H1 (cell line): ENCODE measurements at regions not wholly inside any gene's neighbourhood (a gene's known extent, or its start where the extent isn't known, plus 50 kb on each side); places are given as distances from the start of the nearest gene placed in this dataset.

Experiments used
- CTCF ChIA-PET: fragments of 300-600 bp; sonication (Branson Sonifier 250); formaldehyde crosslinking; loops from one replicate; lab custom pipeline; 2021; ENCODE audit not compliant: partially characterized antibody; lab: Charles Lee
- POLR2A ChIA-PET: fragments of 300-600 bp; sonication (Branson Sonifier 250); formaldehyde crosslinking; loops from one replicate; lab custom pipeline; 2021; ENCODE audit warnings: inconsistent platforms; ENCODE audit not compliant: partially characterized antibody; lab: Charles Lee
- DNase-seq, 2 experiments: peaks; one replicate each; pipeline versions ENCODE4 v3.0.0 to v3.0.0-alpha.2; 2010 to 2022; ENCODE audit warnings: low spot score in 2 of 2, low read depth in 1 of 2, mixed read lengths in 1 of 2
- FAIRE-seq: peaks from 2 replicates; lab custom pipeline; 2011; peaks lifted over from hg19 to GRCh38; lab: Jason Lieb, UNC
- H2AFZ ChIP-seq: 2 replicates; pipeline ENCODE4 v1.8.1; 2012; ENCODE audit warnings: low read length, inconsistent platforms
- H2AK5ac ChIP-seq: 2 replicates; pipeline ENCODE4 v1.6.1; 2013; ENCODE audit warnings: low read depth, low read length
- H2BK120ac ChIP-seq: replicated peaks from 2 replicates; pipeline ENCODE3; 2013; ENCODE audit warnings: low read depth, low read length, inconsistent platforms
- H2BK12ac ChIP-seq: 2 replicates; pipeline ENCODE4 v1.6.1; 2013; ENCODE audit warnings: low read depth, low read length
- H2BK15ac ChIP-seq: 2 replicates; pipeline ENCODE4 v1.6.1; 2013; ENCODE audit warnings: low read length
- H2BK20ac ChIP-seq: 2 replicates; pipeline ENCODE4 v1.6.1; 2013; ENCODE audit warnings: low read length
- H2BK5ac ChIP-seq: 2 replicates; pipeline ENCODE4 v1.6.1; 2013; ENCODE audit warnings: low read depth, low read length
- H3K14ac ChIP-seq: 2 replicates; pipeline ENCODE4 v1.6.1; 2013; ENCODE audit warnings: inconsistent platforms; ENCODE audit not compliant: insufficient read length
- H3K18ac ChIP-seq: 2 replicates; pipeline ENCODE4 v1.6.1; 2013; ENCODE audit warnings: low read length; ENCODE audit errors: extremely low read depth
- H3K23ac ChIP-seq: 2 replicates; pipeline ENCODE4 v1.6.1; 2013; ENCODE audit warnings: inconsistent platforms; ENCODE audit not compliant: insufficient read length
- H3K23me2 ChIP-seq: 2 replicates; pipeline ENCODE4 v1.6.1; 2013; ENCODE audit warnings: low read depth, low read length
- H3K27ac ChIP-seq: 2 replicates; pipeline ENCODE4 v1.6.1; 2011; ENCODE audit warnings: low read depth, low read length, inconsistent platforms
- H3K27me3 ChIP-seq, 4 experiments: replicated peaks in 1 of 4; 1 replicate in 1 of 4; 2 replicates in 3 of 4; pipeline versions ENCODE4 v1.6.1 to v1.8.1; 2011 to 2013; ENCODE audit warnings: low read length in 3 of 4, mild to moderate bottlenecking in 3 of 4, inconsistent platforms in 2 of 4, mixed read lengths in 2 of 4, moderate library complexity in 1 of 4; ENCODE audit not compliant: control insufficient read depth in 3 of 4, insufficient read depth in 3 of 4; ENCODE audit errors: extremely low read depth in 1 of 4
- H3K36me3 ChIP-seq, 4 experiments: 2 replicates each; pipeline versions ENCODE4 v1.6.1 to v1.8.1; 2011 to 2013; ENCODE audit warnings: mild to moderate bottlenecking in 4 of 4, low read length in 3 of 4, moderate library complexity in 2 of 4, control low read depth in 1 of 4, inconsistent platforms in 1 of 4; ENCODE audit not compliant: insufficient read depth in 4 of 4, control insufficient read depth in 2 of 4
- H3K4ac ChIP-seq: replicated peaks from 2 replicates; pipeline ENCODE3; 2013; ENCODE audit warnings: low read length, low read depth, mixed read lengths, inconsistent platforms; ENCODE audit not compliant: insufficient read length
- H3K4me1 ChIP-seq, 4 experiments: replicated peaks in 1 of 4; 1 replicate in 1 of 4; 2 replicates in 3 of 4; pipeline versions ENCODE4 v1.6.1 to v1.8.1; 2011 to 2013; ENCODE audit warnings: low read length in 3 of 4, inconsistent platforms in 2 of 4, mixed read lengths in 1 of 4; ENCODE audit not compliant: insufficient read depth in 4 of 4, control insufficient read depth in 3 of 4
- H3K4me2 ChIP-seq, 2 experiments: 2 replicates each; pipeline versions ENCODE4 v1.6.1 to v1.8.1; 2011 to 2013; ENCODE audit warnings: low read depth in 2 of 2, low read length in 2 of 2, control low read depth in 1 of 2, inconsistent platforms in 1 of 2, mild to moderate bottlenecking in 1 of 2; ENCODE audit not compliant: insufficient read depth in 1 of 2
- H3K4me3 ChIP-seq, 4 experiments: fragments of 200-600, 300-600 bp in 1 of 4; sonication (generic), shearing (Covaris generic), sonication (Bioruptor Twin) in 1 of 4; 2 replicates each; pipeline versions ENCODE4 v1.5.1 to v1.8.1; 2011 to 2016; ENCODE audit warnings: low read length in 4 of 4, low read depth in 3 of 4, control low read depth in 2 of 4, inconsistent platforms in 2 of 4, mild to moderate bottlenecking in 2 of 4, mixed read lengths in 1 of 4, moderate library complexity in 1 of 4; ENCODE audit not compliant: insufficient read depth in 2 of 4; ENCODE audit errors: extremely low read depth in 1 of 4
- H3K56ac ChIP-seq: replicated peaks from 2 replicates; pipeline ENCODE3; 2013; ENCODE audit warnings: low read depth, mild to moderate bottlenecking, mixed read lengths, low read length, inconsistent platforms; ENCODE audit not compliant: insufficient read length
- H3K79me1 ChIP-seq: 2 replicates; pipeline ENCODE4 v1.6.1; 2013; ENCODE audit warnings: low read depth, low read length, control low read depth
- H3K79me2 ChIP-seq, 2 experiments: 2 replicates each; pipeline versions ENCODE4 v1.6.1 to v1.8.1; 2012 to 2013; ENCODE audit warnings: low read length in 2 of 2, mild to moderate bottlenecking in 2 of 2, inconsistent platforms in 1 of 2; ENCODE audit not compliant: insufficient read depth in 2 of 2, control insufficient read depth in 1 of 2
- H3K9ac ChIP-seq, 4 experiments: replicated peaks in 1 of 4; 1 replicate in 1 of 4; 2 replicates in 3 of 4; pipeline versions ENCODE4 v1.6.1 to v1.8.1; 2011 to 2013; ENCODE audit warnings: low read depth in 3 of 4, low read length in 3 of 4, control low read depth in 2 of 4, mild to moderate bottlenecking in 2 of 4, moderate library complexity in 2 of 4, inconsistent platforms in 1 of 4; ENCODE audit errors: extremely low read depth in 1 of 4
- H3K9me3 ChIP-seq, 2 experiments: 2 replicates each; pipeline versions ENCODE4 v1.6.1 to v1.8.1; 2012 to 2013; ENCODE audit warnings: mild to moderate bottlenecking in 2 of 2, moderate library complexity in 2 of 2, control low read depth in 1 of 2, inconsistent platforms in 1 of 2, low read depth in 1 of 2, low read length in 1 of 2, mixed read lengths in 1 of 2; ENCODE audit not compliant: insufficient read depth in 2 of 2
- H4K20me1 ChIP-seq, 2 experiments: replicated peaks in 1 of 2; 2 replicates each; pipeline versions ENCODE3 to v1.8.1; 2011 to 2013; ENCODE audit warnings: inconsistent platforms in 2 of 2, low read length in 2 of 2, mild to moderate bottlenecking in 1 of 2; ENCODE audit not compliant: insufficient read depth in 2 of 2, control insufficient read depth in 1 of 2
- H4K5ac ChIP-seq: 2 replicates; pipeline ENCODE4 v1.6.1; 2013; ENCODE audit warnings: low read length, low read depth, mixed read lengths, inconsistent platforms; ENCODE audit not compliant: insufficient read length
- H4K8ac ChIP-seq: 2 replicates; pipeline ENCODE4 v1.8.0; 2013; ENCODE audit warnings: mild to moderate bottlenecking, moderate library complexity, low read length, inconsistent platforms; ENCODE audit not compliant: insufficient read depth; ENCODE audit errors: extremely low read depth
- H4K91ac ChIP-seq: replicated peaks from 2 replicates; pipeline ENCODE3; 2013; ENCODE audit warnings: low read length, mixed read lengths, inconsistent platforms; ENCODE audit not compliant: insufficient read length
- CBX5 ChIP-seq: fragments of 300-800, 300-1000 bp; sonication (generic); IDR thresholded peaks from 2 replicates; pipeline ENCODE4 v1.7.1; 2016; ENCODE audit warnings: antibody characterized with exemption, low read length, low read depth
- CHD2 ChIP-seq: IDR thresholded peaks from 2 replicates; pipeline ENCODE4 v1.6.1; 2012; ENCODE audit warnings: low read length, improper control_type of control experiment
- EP300 ChIP-seq, 2 experiments: IDR thresholded peaks; 1 replicate in 1 of 2; 2 replicates in 1 of 2; pipeline ENCODE4 v1.6.1; 2011 to 2012; ENCODE audit warnings: low read depth in 2 of 2, low read length in 2 of 2, mild to moderate bottlenecking in 2 of 2, borderline replicate concordance in 1 of 2, inconsistent platforms in 1 of 2, moderate library complexity in 1 of 2
- PHF8 ChIP-seq: fragments of 200-600 bp; sonication (generic); conservative IDR thresholded peaks from 2 replicates; pipeline ENCODE4 v1.7.1; 2012; ENCODE audit warnings: low read depth, mild to moderate bottlenecking, inconsistent platforms, low read length, moderate library complexity
- POLR2A ChIP-seq, 2 experiments: IDR thresholded peaks; 1 replicate in 1 of 2; 2 replicates in 1 of 2; pipeline ENCODE4 v1.6.1; 2011; ENCODE audit warnings: low read depth in 2 of 2, low read length in 2 of 2, mild to moderate bottlenecking in 2 of 2; ENCODE audit errors: control extremely low read depth in 1 of 2
- SUZ12 ChIP-seq: fragments of 200-600 bp; sonication (generic); IDR thresholded peaks from 2 replicates; pipeline ENCODE4 v1.6.1; 2012; ENCODE audit warnings: mild to moderate bottlenecking, inconsistent platforms, low read length, moderate library complexity, mixed read lengths
- WGBS, 2 experiments: shearing (Covaris generic) in 1 of 2; methylation state at CpG; one replicate each; pipeline versions ENCODE4 v1.1.6 to v1.1.7; 2013 to 2015; ENCODE audit warnings: low lambda C conversion rate in 2 of 2, mixed read lengths in 2 of 2, inconsistent platforms in 1 of 2, low coverage in 1 of 2, missing lambda C conversion rate in 1 of 2; ENCODE audit not compliant: insufficient replicate concordance in 2 of 2, insufficient coverage in 1 of 2, insufficient read length in 1 of 2; ENCODE audit errors: extremely low coverage in 1 of 2, missing lambda C conversion rate in 1 of 2; 5-methylcytosine and 5-hydroxymethylcytosine counted together
- TF ChIP-seq, protein P1 (sequence below): IDR thresholded peaks from 2 replicates; pipeline ENCODE4 v1.6.1; 2012; ENCODE audit warnings: inconsistent platforms
- TF ChIP-seq, protein P2 (sequence below): IDR thresholded peaks from 2 replicates; pipeline ENCODE4 v1.6.1; 2011; ENCODE audit warnings: low read depth, mild to moderate bottlenecking, low read length; ENCODE audit not compliant: insufficient read depth

DNA sequence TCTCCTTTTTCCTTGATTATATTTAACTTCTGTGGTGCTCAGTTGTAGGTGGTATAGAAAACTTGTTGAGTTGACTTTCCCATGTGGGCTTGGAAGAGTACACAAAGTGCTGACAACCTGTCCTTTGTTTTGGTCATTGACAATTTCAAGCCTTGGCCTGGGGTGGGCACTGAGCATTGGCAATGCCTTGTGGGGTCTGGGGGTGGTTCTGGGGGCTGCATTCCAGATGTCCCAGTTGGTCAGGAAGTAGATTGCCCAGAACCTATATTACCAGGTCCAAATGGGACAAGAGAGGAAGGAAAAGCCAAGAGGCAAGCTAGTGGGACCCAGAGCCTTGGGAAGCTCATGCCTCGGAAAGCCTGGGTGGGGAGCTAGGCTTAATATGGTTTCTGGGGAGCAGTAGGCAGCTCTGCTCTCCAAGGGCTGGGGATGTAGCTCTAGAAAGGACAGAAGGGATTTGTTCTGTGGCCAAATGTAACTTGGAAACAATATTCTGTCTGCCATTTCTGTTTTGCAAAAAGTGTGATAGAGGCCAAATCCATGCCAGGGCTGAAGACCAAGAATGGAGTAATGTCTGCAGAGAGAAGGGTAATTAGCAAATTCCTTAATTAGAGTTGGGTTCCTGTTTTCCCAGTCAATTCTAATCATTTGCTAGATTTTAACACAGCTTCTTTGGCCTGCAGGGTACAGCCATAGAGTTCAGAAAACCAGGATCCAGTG is 87.4 kb downstream of the SLC4A3 start:
- H2BK20ac ChIP-seq, result no peak overlapping the region
- no peak overlapping the region for H3K14ac ChIP-seq
- no peak overlapping the region for H3K27ac ChIP-seq
- H2BK12ac ChIP-seq, result no peak overlapping the region
- H3K23me2 ChIP-seq, result no peaks in the 10 kb centered on the region
- ChIA-PET POLR2A (interaction anchor here (1.7 kb wide), 1 partner anchor 11 kb away, joined by 5 read pairs; no protein-coding TSS in a partner anchor), CTCF (interaction anchor here (1.1 to 1.7 kb wide), 6 partner anchors 9 to 174 kb away, joined by 4 to 6 read pairs (median 6); no protein-coding TSS in a partner anchor)
- H2AK5ac ChIP-seq, result no peak overlapping the region
- no peak overlapping the region for H3K4me3 ChIP-seq
- no peaks in the 10 kb centered on the region for H3K27me3 ChIP-seq
- 75% methylated on average over 1 of the region's 1 CpG; no CpG with 5 or more reads in 1 of the 2 experiments for WGBS, 2 experiments
- H3K9ac ChIP-seq, result no peak overlapping the region
- no peak overlapping the region for H2BK15ac ChIP-seq
- no peaks in the 10 kb centered on the region for H4K20me1 ChIP-seq
- no peak overlapping the region for H3K4me2 ChIP-seq
- no peak overlapping the region for H4K91ac ChIP-seq
- H3K36me3 ChIP-seq, result no peaks in the 10 kb centered on the region
- DNase-seq (no peak), FAIRE-seq (no peak)
- H3K18ac ChIP-seq, result no peak overlapping the region
- no peak overlapping the region for H2BK5ac ChIP-seq
- H3K9me3 ChIP-seq, result peaks cover 0 to 10% of the 10 kb centered on the region in 2 experiments; a peak in 1 of 4 replicates
- no peaks in the 10 kb centered on the region for H3K79me2 ChIP-seq
- H2AFZ ChIP-seq, result no peak overlapping the region
- H3K79me1 ChIP-seq, result no peaks in the 10 kb centered on the region
- H2BK120ac ChIP-seq, result no peak overlapping the region
- TF ChIP-seq CBX5, result no peak
- TF ChIP-seq POLR2A (IDR thresholded peaks at IDR 0.05; ENCODE audit: control extremely low read depth in 1 of 2, low read depth in 2 of 2, low read length in 2 of 2), result no peak
- TF ChIP-seq CHD2, result no peak
- no peak for TF ChIP-seq SUZ12
- no peak for TF ChIP-seq EP300 (IDR thresholded peaks at IDR 0.05; ENCODE audit: borderline replicate concordance in 1 of 2, low read depth in 2 of 2, low read length in 2 of 2)
- TF ChIP-seq, protein P1, sequence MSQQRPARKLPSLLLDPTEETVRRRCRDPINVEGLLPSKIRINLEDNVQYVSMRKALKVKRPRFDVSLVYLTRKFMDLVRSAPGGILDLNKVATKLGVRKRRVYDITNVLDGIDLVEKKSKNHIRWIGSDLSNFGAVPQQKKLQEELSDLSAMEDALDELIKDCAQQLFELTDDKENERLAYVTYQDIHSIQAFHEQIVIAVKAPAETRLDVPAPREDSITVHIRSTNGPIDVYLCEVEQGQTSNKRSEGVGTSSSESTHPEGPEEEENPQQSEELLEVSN, result no peak
- TF ChIP-seq, protein P2, sequence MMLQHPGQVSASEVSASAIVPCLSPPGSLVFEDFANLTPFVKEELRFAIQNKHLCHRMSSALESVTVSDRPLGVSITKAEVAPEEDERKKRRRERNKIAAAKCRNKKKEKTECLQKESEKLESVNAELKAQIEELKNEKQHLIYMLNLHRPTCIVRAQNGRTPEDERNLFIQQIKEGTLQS, result no peak
- TF ChIP-seq PHF8, result no peak
- no peak overlapping the region for H4K8ac ChIP-seq
- no peak overlapping the region for H3K4ac ChIP-seq
- no peak overlapping the region for H4K5ac ChIP-seq
- H3K4me1 ChIP-seq, result no peaks in the 10 kb centered on the region
- H3K56ac ChIP-seq, result no peak overlapping the region
- H3K23ac ChIP-seq, result no peak overlapping the region
